ENCODE measurements at regions not wholly inside any gene's neighbourhood (a gene's known extent, or its start where the extent isn't known, plus 50 kb on each side); places are given as distances from the start of the nearest gene placed in this dataset.

DNA sequence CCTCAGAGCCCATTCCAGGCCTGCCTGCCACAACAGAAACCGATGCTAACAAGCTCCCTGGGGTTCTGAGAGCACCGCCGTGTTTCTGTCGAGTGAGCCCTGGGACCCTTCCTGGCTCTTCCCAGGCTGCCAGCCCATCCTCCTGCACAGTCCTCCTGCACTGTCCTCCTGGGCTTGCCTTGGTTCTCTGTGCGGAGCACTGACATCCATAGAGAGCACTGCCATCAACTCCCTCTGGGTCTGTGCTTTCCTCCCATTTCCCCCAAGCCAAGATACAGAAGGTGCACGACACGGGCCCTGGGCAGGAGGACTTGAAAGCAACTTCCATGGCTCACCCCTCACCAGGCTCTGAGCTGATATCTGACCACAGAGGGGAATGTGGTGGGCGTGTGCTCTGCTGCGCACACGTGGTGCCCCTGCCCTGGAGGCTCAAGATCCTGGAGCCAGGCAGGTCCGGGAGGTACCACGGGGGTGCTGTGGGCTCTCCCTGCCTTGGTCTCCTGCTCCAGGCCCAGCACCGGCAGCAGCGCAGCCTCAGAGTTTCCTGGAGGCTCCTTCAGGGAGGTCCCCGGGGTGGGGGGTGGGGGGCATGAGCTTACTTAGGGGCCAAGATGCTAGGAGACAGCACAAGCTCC is 304.2 kb downstream of the BRD1 start:
- TF ChIP-seq CTCF (IDR thresholded peaks at IDR 0.05; ENCODE audit: low read depth, low read length, poor library complexity, severe bottlenecking) (no peak), EZH2phosphoT487 (IDR thresholded peaks at IDR 0.05; ENCODE audit: borderline replicate concordance, low read length) (no peak)
